Gastroesophageal sphincter (tissue), 4 donors: ENCODE measurements at regions not wholly inside any gene's neighbourhood (a gene's known extent, or its start where the extent isn't known, plus 50 kb on each side); places are given as distances from the start of the nearest gene placed in this dataset.

ENCODE experiments used
- ATAC-seq: fragments of 150-250 bp; one replicate; pipeline ENCODE4 v1.9.1; 2016; ENCODE audit warnings: mild to moderate bottlenecking, moderate library complexity
- H3K27ac ChIP-seq, 4 donors: fragments of 200-600 bp; sonication (generic) in 3 of 4; 1 replicate in 3 of 4; 2 replicates in 1 of 4; pipeline ENCODE4 v1.5.1; 2016 to 2019
- H3K27me3 ChIP-seq: fragments of 200-600 bp; sonication (generic); one replicate; pipeline ENCODE4 v1.5.1; 2019
- H3K36me3 ChIP-seq, 2 donors: fragments of 200-600 bp; sonication (generic); one replicate each; pipeline ENCODE4 v1.5.1; 2019; ENCODE audit warnings: control low read depth in 1 of 2
- H3K4me1 ChIP-seq, 3 donors: fragments of 200-600 bp; sonication (generic); 1 replicate in 2 of 3; 2 replicates in 1 of 3; pipeline ENCODE4 v1.5.1; 2016 to 2019; ENCODE audit warnings: control low read depth in 2 of 3
- H3K4me3 ChIP-seq, 2 donors: fragments of 200-600 bp; sonication (generic); one replicate each; pipeline ENCODE4 v1.5.1; 2019; ENCODE audit warnings: mild to moderate bottlenecking in 1 of 2, moderate library complexity in 1 of 2
- H3K9me3 ChIP-seq, 3 donors: fragments of 200-600 bp; sonication (generic); one replicate each; pipeline ENCODE4 v1.5.1; 2017 to 2019; ENCODE audit warnings: control low read depth in 2 of 3
- CTCF ChIP-seq, 4 experiments: fragments of 200-600 bp in 2 of 4; fragments of 450-650 bp in 2 of 4; sonication (generic) in 1 of 4; IDR thresholded peaks; one replicate each; pipeline ENCODE4 v1.5.1; 2017 to 2019; ENCODE audit warnings: antibody characterized with exemption in 4 of 4, mild to moderate bottlenecking in 2 of 4, moderate library complexity in 2 of 4
- EP300 ChIP-seq: sonication (generic); formaldehyde crosslinking; IDR thresholded peaks from one replicate; pipeline ENCODE4 v1.6.1; 2017; ENCODE audit warnings: antibody characterized with exemption, mild to moderate bottlenecking
- POLR2A ChIP-seq, 2 donors: fragments of 450-650 bp; IDR thresholded peaks; one replicate each; pipeline ENCODE4 v1.6.1; 2017; ENCODE audit warnings: antibody characterized with exemption in 2 of 2, mild to moderate bottlenecking in 2 of 2, moderate library complexity in 1 of 2
- POLR2AphosphoS5 ChIP-seq: sonication (generic); formaldehyde crosslinking; IDR thresholded peaks from one replicate; pipeline ENCODE4 v1.6.1; 2017; ENCODE audit warnings: antibody characterized with exemption
- WGBS, 2 donors: methylation state at CpG; one replicate each; pipeline ENCODE4 v1.1.5; 2018; ENCODE audit warnings: low coverage in 1 of 2; 5-methylcytosine and 5-hydroxymethylcytosine counted together

- H3K27ac ChIP-seq, result no peak overlapping the region
- no peaks in the 10 kb centered on the region for H3K36me3 ChIP-seq
- H3K4me3 ChIP-seq, result no peak overlapping the region
- H3K9me3 ChIP-seq, result peaks cover 0 to 3% (median 0%) of the 10 kb centered on the region in 3 donors
- no peaks in the 10 kb centered on the region for H3K4me1 ChIP-seq
- H3K27me3 ChIP-seq, result peaks cover 9% of the 10 kb centered on the region
- no peak for TF ChIP-seq POLR2A (IDR thresholded peaks at IDR 0.05)
- no peak for TF ChIP-seq POLR2AphosphoS5
- no peak for TF ChIP-seq CTCF (IDR thresholded peaks at IDR 0.05)
- no peak for TF ChIP-seq EP300
- no peak for ATAC-seq
Observed at GRCh38 chr17:56739376-56739775, 94.3 kb downstream of the C17orf67 start.

- H3K9me3 ChIP-seq, result peaks cover 0 to 7% (median 0%) of the 10 kb centered on the region in 3 donors
- H3K27ac ChIP-seq, result no peak overlapping the region
- peaks cover 9% of the 10 kb centered on the region for H3K27me3 ChIP-seq
- H3K4me1 ChIP-seq, result no peaks in the 10 kb centered on the region
- H3K36me3 ChIP-seq, result no peaks in the 10 kb centered on the region
- TF ChIP-seq EP300 (no peak), POLR2A (IDR thresholded peaks at IDR 0.05) (no peak), CTCF (IDR thresholded peaks at IDR 0.05) (no peak), POLR2AphosphoS5 (no peak)
- ATAC-seq, result no peak
- 57 to 81% methylated on average over 5 to 6 of the region's 6 CpGs for WGBS, 2 donors
- H3K4me3 ChIP-seq, result no peak overlapping the region
Observed at GRCh38 chr17:56739776-56740175, 93.9 kb downstream of the C17orf67 start.

GRCh38 chr17:56740481-56740880 is 93.2 kb downstream of the C17orf67 start:
- Histone ChIP-seq H3K36me3 (no peaks in the 10 kb centered on the region), H3K27me3 (peaks cover 9% of the 10 kb centered on the region), H3K9me3 (peaks cover 0 to 10% (median 0%) of the 10 kb centered on the region in 3 donors), H3K4me3 (no peak overlapping the region), H3K4me1 (no peaks in the 10 kb centered on the region), H3K27ac (no peak overlapping the region)
- ATAC-seq, result no peak
- WGBS, 2 donors, result 71 to 79% methylated on average over 2 to 3 of the region's 3 CpGs
- no peak for TF ChIP-seq EP300
- no peak for TF ChIP-seq POLR2AphosphoS5
- TF ChIP-seq CTCF (IDR thresholded peaks at IDR 0.05), result no peak
- no peak for TF ChIP-seq POLR2A (IDR thresholded peaks at IDR 0.05)
